ENCODE measurements at regions not wholly inside any gene's neighbourhood (a gene's known extent, or its start where the extent isn't known, plus 50 kb on each side); places are given as distances from the start of the nearest gene placed in this dataset.

- Histone ChIP-seq H3K27ac (ENCODE audit: low read depth, low read length) (peak overlapping the region; percentile 65), H3K9ac (ENCODE audit: low read length) (no peak overlapping the region), H3K9me3 (ENCODE audit: low read length) (no peaks in the 10 kb centered on the region), H3K4me3 (ENCODE audit: low read depth in 1 of 2, low read length in 2 of 2) (no peak overlapping the region), H3K4me1 (ENCODE audit: insufficient read depth, low read length) (peaks cover 28% of the 10 kb centered on the region), H3K27me3 (ENCODE audit: control insufficient read depth in 1 of 2, insufficient read depth in 2 of 2, low read length in 2 of 2) (no peaks in the 10 kb centered on the region), H3K36me3 (ENCODE audit: insufficient read depth, low read length) (no peaks in the 10 kb centered on the region)
These were observed 95.0 kb upstream of the CALM2 start for GRCh38 chr2:47271054-47272000.

GRCh38 chr2:47270421-47270820, 94.1 kb upstream of the CALM2 start:
- H3K9me3 ChIP-seq (ENCODE audit: low read length) = no peaks in the 10 kb centered on the region
- H3K36me3 ChIP-seq (ENCODE audit: insufficient read depth, low read length) = no peaks in the 10 kb centered on the region
- H3K27me3 ChIP-seq (ENCODE audit: control insufficient read depth in 1 of 2, insufficient read depth in 2 of 2, low read length in 2 of 2) = no peaks in the 10 kb centered on the region
- no peak overlapping the region for H3K27ac ChIP-seq (ENCODE audit: low read depth, low read length)
- peaks cover 28% of the 10 kb centered on the region for H3K4me1 ChIP-seq (ENCODE audit: insufficient read depth, low read length)
- no peak overlapping the region for H3K4me3 ChIP-seq (ENCODE audit: low read depth in 1 of 2, low read length in 2 of 2)
- H3K9ac ChIP-seq (ENCODE audit: low read length) = no peak overlapping the region

GRCh38 chr2:47269316-47270232, 93.3 kb upstream of the CALM2 start:
- peak overlapping the region; percentile 54 for H3K27ac ChIP-seq (ENCODE audit: low read depth, low read length)
- no peaks in the 10 kb centered on the region for H3K9me3 ChIP-seq (ENCODE audit: low read length)
- no peaks in the 10 kb centered on the region for H3K36me3 ChIP-seq (ENCODE audit: insufficient read depth, low read length)
- H3K9ac ChIP-seq (ENCODE audit: low read length) = no peak overlapping the region
- no peaks in the 10 kb centered on the region for H3K27me3 ChIP-seq (ENCODE audit: control insufficient read depth in 1 of 2, insufficient read depth in 2 of 2, low read length in 2 of 2)
- H3K4me1 ChIP-seq (ENCODE audit: insufficient read depth, low read length) = peaks cover 26% of the 10 kb centered on the region
- H3K4me3 ChIP-seq (ENCODE audit: low read depth in 1 of 2, low read length in 2 of 2) = no peak overlapping the region

GRCh38 chr2:47267711-47268086, 91.4 kb upstream of the CALM2 start:
- H3K9ac ChIP-seq (ENCODE audit: low read length) = no peak overlapping the region
- no peak overlapping the region for H3K27ac ChIP-seq (ENCODE audit: low read depth, low read length)
- H3K36me3 ChIP-seq (ENCODE audit: insufficient read depth, low read length) = no peaks in the 10 kb centered on the region
- H3K27me3 ChIP-seq (ENCODE audit: control insufficient read depth in 1 of 2, insufficient read depth in 2 of 2, low read length in 2 of 2) = no peaks in the 10 kb centered on the region
- H3K9me3 ChIP-seq (ENCODE audit: low read length) = no peaks in the 10 kb centered on the region
- no peak overlapping the region for H3K4me3 ChIP-seq (ENCODE audit: low read depth in 1 of 2, low read length in 2 of 2)
- H3K4me1 ChIP-seq (ENCODE audit: insufficient read depth, low read length) = peaks cover 7% of the 10 kb centered on the region

GRCh38 chr2:47266939-47267710, 90.8 kb upstream of the CALM2 start:
- Histone ChIP-seq H3K4me1 (ENCODE audit: insufficient read depth, low read length) (peaks cover 4% of the 10 kb centered on the region), H3K9me3 (ENCODE audit: low read length) (no peaks in the 10 kb centered on the region), H3K4me3 (ENCODE audit: low read depth in 1 of 2, low read length in 2 of 2) (no peak overlapping the region), H3K9ac (ENCODE audit: low read length) (no peak overlapping the region), H3K27me3 (ENCODE audit: control insufficient read depth in 1 of 2, insufficient read depth in 2 of 2, low read length in 2 of 2) (no peaks in the 10 kb centered on the region), H3K27ac (ENCODE audit: low read depth, low read length) (no peak overlapping the region), H3K36me3 (ENCODE audit: insufficient read depth, low read length) (no peaks in the 10 kb centered on the region)

GRCh38 chr2:47265751-47266231, 89.5 kb upstream of the CALM2 start:
- H3K36me3 ChIP-seq (ENCODE audit: insufficient read depth, low read length) = no peaks in the 10 kb centered on the region
- no peak overlapping the region for H3K9ac ChIP-seq (ENCODE audit: low read length)
- H3K4me1 ChIP-seq (ENCODE audit: insufficient read depth, low read length) = peaks cover 4% of the 10 kb centered on the region
- H3K4me3 ChIP-seq (ENCODE audit: low read depth in 1 of 2, low read length in 2 of 2) = no peak overlapping the region
- H3K9me3 ChIP-seq (ENCODE audit: low read length) = no peaks in the 10 kb centered on the region
- H3K27ac ChIP-seq (ENCODE audit: low read depth, low read length) = no peak overlapping the region
- H3K27me3 ChIP-seq (ENCODE audit: control insufficient read depth in 1 of 2, insufficient read depth in 2 of 2, low read length in 2 of 2) = no peaks in the 10 kb centered on the region

GRCh38 chr2:47265158-47265557, 88.8 kb upstream of the CALM2 start:
- no peaks in the 10 kb centered on the region for H3K36me3 ChIP-seq (ENCODE audit: insufficient read depth, low read length)
- no peak overlapping the region for H3K4me3 ChIP-seq (ENCODE audit: low read depth in 1 of 2, low read length in 2 of 2)
- peaks cover 4% of the 10 kb centered on the region for H3K4me1 ChIP-seq (ENCODE audit: insufficient read depth, low read length)
- no peak overlapping the region for H3K9ac ChIP-seq (ENCODE audit: low read length)
- H3K9me3 ChIP-seq (ENCODE audit: low read length) = no peaks in the 10 kb centered on the region
- no peaks in the 10 kb centered on the region for H3K27me3 ChIP-seq (ENCODE audit: control insufficient read depth in 1 of 2, insufficient read depth in 2 of 2, low read length in 2 of 2)
- no peak overlapping the region for H3K27ac ChIP-seq (ENCODE audit: low read depth, low read length)

GRCh38 chr2:47264686-47265085, 88.4 kb upstream of the CALM2 start:
- Histone ChIP-seq H3K9me3 (ENCODE audit: low read length) (no peaks in the 10 kb centered on the region), H3K36me3 (ENCODE audit: insufficient read depth, low read length) (no peaks in the 10 kb centered on the region), H3K4me1 (ENCODE audit: insufficient read depth, low read length) (peaks cover 4% of the 10 kb centered on the region), H3K9ac (ENCODE audit: low read length) (no peak overlapping the region), H3K27ac (ENCODE audit: low read depth, low read length) (no peak overlapping the region), H3K27me3 (ENCODE audit: control insufficient read depth in 1 of 2, insufficient read depth in 2 of 2, low read length in 2 of 2) (no peaks in the 10 kb centered on the region), H3K4me3 (ENCODE audit: low read depth in 1 of 2, low read length in 2 of 2) (no peak overlapping the region)

- no peak overlapping the region for H3K9ac ChIP-seq (ENCODE audit: low read length)
- H3K9me3 ChIP-seq (ENCODE audit: low read length) = no peaks in the 10 kb centered on the region
- no peak overlapping the region for H3K27ac ChIP-seq (ENCODE audit: low read depth, low read length)
- no peaks in the 10 kb centered on the region for H3K36me3 ChIP-seq (ENCODE audit: insufficient read depth, low read length)
- no peak overlapping the region for H3K4me3 ChIP-seq (ENCODE audit: low read depth in 1 of 2, low read length in 2 of 2)
- no peaks in the 10 kb centered on the region for H3K27me3 ChIP-seq (ENCODE audit: control insufficient read depth in 1 of 2, insufficient read depth in 2 of 2, low read length in 2 of 2)
- H3K4me1 ChIP-seq (ENCODE audit: insufficient read depth, low read length) = peaks cover under 1% of the 10 kb centered on the region
These were observed 87.8 kb upstream of the CALM2 start for GRCh38 chr2:47264143-47264542.

GRCh38 chr2:47262657-47263056, 86.3 kb upstream of the CALM2 start:
- no peaks in the 10 kb centered on the region for H3K4me1 ChIP-seq (ENCODE audit: insufficient read depth, low read length)

GRCh38 chr2:47260971-47261370, 84.7 kb upstream of the CALM2 start:
- Histone ChIP-seq H3K9me3 (ENCODE audit: low read length) (no peaks in the 10 kb centered on the region), H3K36me3 (ENCODE audit: insufficient read depth, low read length) (no peaks in the 10 kb centered on the region)

More at GRCh38 chr2:47262657-47263056, 86.3 kb upstream of the CALM2 start:
- Histone ChIP-seq H3K9me3 (ENCODE audit: low read length) (no peaks in the 10 kb centered on the region), H3K27me3 (ENCODE audit: control insufficient read depth in 1 of 2, insufficient read depth in 2 of 2, low read length in 2 of 2) (no peaks in the 10 kb centered on the region), H3K36me3 (ENCODE audit: insufficient read depth, low read length) (no peaks in the 10 kb centered on the region), H3K27ac (ENCODE audit: low read depth, low read length) (no peak overlapping the region), H3K9ac (ENCODE audit: low read length) (no peak overlapping the region), H3K4me3 (ENCODE audit: low read depth in 1 of 2, low read length in 2 of 2) (no peak overlapping the region)

More at GRCh38 chr2:47260971-47261370, 84.7 kb upstream of the CALM2 start:
- Histone ChIP-seq H3K4me1 (ENCODE audit: insufficient read depth, low read length) (no peaks in the 10 kb centered on the region), H3K9ac (ENCODE audit: low read length) (no peak overlapping the region), H3K27ac (ENCODE audit: low read depth, low read length) (no peak overlapping the region), H3K27me3 (ENCODE audit: control insufficient read depth in 1 of 2, insufficient read depth in 2 of 2, low read length in 2 of 2) (no peaks in the 10 kb centered on the region), H3K4me3 (ENCODE audit: low read depth in 1 of 2, low read length in 2 of 2) (no peak overlapping the region)
